K562 (cell line): ENCODE measurements at regions not wholly inside any gene's neighbourhood (a gene's known extent, or its start where the extent isn't known, plus 50 kb on each side); places are given as distances from the start of the nearest gene placed in this dataset.

Source experiments
- ATAC-seq: fragments of 200-7000 bp; cut with Tn5 transposase; 3 replicates; pipeline ENCODE4 v1.9.1; 2020; ENCODE audit warnings: moderate library complexity
- BruUV-seq: library from RNA; stranded (reverse); fragments of 400-500 nt; replicated peaks from 2 replicates; lab custom pipeline; 2021; lab: Mats Ljungman, UMichigan
- CTCF ChIA-PET: fragments of 300-600 bp; formaldehyde crosslinking; extraction: SDS; loops from one replicate; lab custom pipeline; 2021; ENCODE audit warnings: low intra/inter-chr PET ratio; lab: Yijun Ruan, JAX
- POLR2A ChIA-PET: fragments of 300-600, 350-650 bp; sonication (Branson Sonifier 250); formaldehyde crosslinking; extraction: SDS; loops from one replicate; lab custom pipeline; 2021; ENCODE audit warnings: antibody characterized with exemption, inconsistent platforms; lab: Yijun Ruan, JAX
- DNase-seq, 4 experiments: peaks; one replicate each; pipeline versions ENCODE4 v3.0.0 to v3.0.0-alpha.2; 2011 to 2018; ENCODE audit warnings: low spot score in 3 of 4, mixed read lengths in 3 of 4; ENCODE audit errors: extremely low read depth in 1 of 4
- FAIRE-seq: peaks from 2 replicates; lab custom pipeline; 2011; peaks lifted over from hg19 to GRCh38; lab: Jason Lieb, UNC
- H2AFZ ChIP-seq: 2 replicates; pipeline ENCODE4 v1.6.0; 2011; ENCODE audit warnings: low read depth, low read length, control low read depth, inconsistent platforms
- H3K27ac ChIP-seq: fragments of 200-600 bp; 3 replicates; pipeline ENCODE4 v1.8.0; 2011; ENCODE audit warnings: low read depth, mild to moderate bottlenecking, control low read depth, inconsistent platforms, low read length, moderate library complexity, mixed read lengths; ENCODE audit errors: extremely low read depth
- H3K27me3 ChIP-seq, 2 experiments: fragments of 300-600 bp in 1 of 2; 2 replicates in 1 of 2; 3 replicates in 1 of 2; pipeline versions ENCODE4 v1.6.0 to v1.8.0; 2011; ENCODE audit warnings: inconsistent platforms in 2 of 2, low read length in 2 of 2, mild to moderate bottlenecking in 1 of 2, mixed read lengths in 1 of 2, moderate library complexity in 1 of 2; ENCODE audit not compliant: control insufficient read depth in 2 of 2, insufficient read depth in 2 of 2
- H3K36me3 ChIP-seq: fragments of 300-600 bp; 3 replicates; pipeline ENCODE4 v1.8.0; 2011; ENCODE audit warnings: mild to moderate bottlenecking, low read length, inconsistent platforms; ENCODE audit not compliant: control insufficient read depth, insufficient read depth
- H3K4me1 ChIP-seq, 2 experiments: fragments of 200-600 bp in 1 of 2; replicated peaks in 1 of 2; 2 replicates in 1 of 2; 3 replicates in 1 of 2; pipeline versions ENCODE4 v1.5.1 to v1.8.0; 2011; ENCODE audit warnings: inconsistent platforms in 2 of 2, low read length in 2 of 2, mild to moderate bottlenecking in 1 of 2, mixed read lengths in 1 of 2, moderate library complexity in 1 of 2; ENCODE audit not compliant: control insufficient read depth in 2 of 2, insufficient read depth in 2 of 2
- H3K4me2 ChIP-seq: 2 replicates; pipeline ENCODE4 v1.6.1; 2011; ENCODE audit warnings: low read length, control low read depth, inconsistent platforms, mixed read lengths; ENCODE audit not compliant: insufficient read depth
- H3K4me3 ChIP-seq: fragments of 200-600 bp; sonication (generic), shearing (Covaris generic); 2 replicates; pipeline ENCODE4 v1.5.1; 2016; ENCODE audit warnings: control low read depth, inconsistent platforms
- H3K79me2 ChIP-seq: fragments of 200-600 bp; 3 replicates; pipeline ENCODE4 v1.8.0; 2011; ENCODE audit warnings: low read length, inconsistent platforms; ENCODE audit not compliant: control insufficient read depth, insufficient read depth
- H3K9ac ChIP-seq, 2 experiments: 2 replicates each; pipeline versions ENCODE4 v1.6.0 to v1.6.1; 2011; ENCODE audit warnings: low read depth in 2 of 2, low read length in 2 of 2, control low read depth in 1 of 2, inconsistent platforms in 1 of 2, mild to moderate bottlenecking in 1 of 2, mixed read lengths in 1 of 2; ENCODE audit not compliant: insufficient read depth in 1 of 2
- H3K9me1 ChIP-seq: one replicate; pipeline ENCODE4 v1.6.0; 2011; ENCODE audit warnings: inconsistent platforms, mild to moderate bottlenecking, low read length, moderate library complexity; ENCODE audit not compliant: control insufficient read depth, insufficient read depth
- H3K9me3 ChIP-seq: replicated peaks from 2 replicates; pipeline ENCODE4 v1.5.1; 2011; ENCODE audit warnings: low read depth, low read length, inconsistent platforms; ENCODE audit not compliant: control insufficient read depth, insufficient read depth
- H4K20me1 ChIP-seq: replicated peaks from 2 replicates; pipeline ENCODE4 v1.6.1; 2011; ENCODE audit warnings: low read length, inconsistent platforms, mixed read lengths; ENCODE audit not compliant: control insufficient read depth, insufficient read depth
- PHF21A ChIP-seq: fragments of 450-650 bp; IDR thresholded peaks from 2 replicates; pipeline ENCODE4 v1.6.1; 2017; ENCODE audit warnings: low read depth, borderline replicate concordance
- PHF8 ChIP-seq: fragments of 200-600 bp; sonication (generic); IDR thresholded peaks from 2 replicates; pipeline ENCODE4 v1.6.1; 2012; ENCODE audit warnings: mixed run types, mild to moderate bottlenecking, inconsistent platforms, low read length, moderate library complexity, borderline replicate concordance
- POU5F1 ChIP-seq: fragments of 150-350 bp; IDR thresholded peaks from 2 replicates; pipeline ENCODE4 v1.6.1; 2014; ENCODE audit warnings: borderline replicate concordance, low read length, low read depth, mild to moderate bottlenecking; ENCODE audit not compliant: partially characterized antibody
- SAFB2 ChIP-seq: fragments of 200-400 bp; formaldehyde crosslinking; IDR thresholded peaks from 2 replicates; pipeline ENCODE4 v1.6.1; 2018; ENCODE audit warnings: borderline replicate concordance, low read length, low read depth, moderate library complexity; ENCODE audit not compliant: severe bottlenecking
- TBP ChIP-seq: optimal IDR thresholded peaks from 2 replicates; pipeline ENCODE3; 2011; ENCODE audit warnings: low read depth, low read length, improper control_type of control experiment
- ZNF24 ChIP-seq: fragments of 450-650 bp; IDR thresholded peaks from 2 replicates; pipeline ENCODE4 v1.6.1; 2016
- ZNF280A ChIP-seq: fragments of 450-650 bp; IDR thresholded peaks from 2 replicates; pipeline ENCODE4 v1.6.1; 2018; ENCODE audit warnings: mild to moderate bottlenecking, low read depth; ENCODE audit not compliant: partially characterized antibody
- ZNF311 ChIP-seq: fragments of 250-450 bp; sonication (Bioruptor Pico); IDR thresholded peaks from 2 replicates; pipeline ENCODE4 v1.4.0; 2020; ENCODE audit warnings: mild to moderate bottlenecking, moderate library complexity
- ZNF695 ChIP-seq: fragments of 450-650 bp; formaldehyde crosslinking; IDR thresholded peaks from 2 replicates; pipeline ENCODE4 v1.4.0; 2020; ENCODE audit warnings: mild to moderate bottlenecking, moderate library complexity
- ZNF717 ChIP-seq: fragments of 250-450 bp; sonication (Bioruptor Pico); IDR thresholded peaks from 2 replicates; pipeline ENCODE4 v1.5.0; 2021
- ZNF76 ChIP-seq: fragments of 250-450 bp; sonication (Bioruptor Pico); IDR thresholded peaks from 2 replicates; pipeline ENCODE4 v1.4.0; 2020; ENCODE audit warnings: mild to moderate bottlenecking, moderate library complexity, borderline replicate concordance
- in situ Hi-C: fragments of 300-500 bp; cut with MboI; formaldehyde crosslinking; loops from 4 replicates; pipeline ENCODE4 v1.15.0; 2018; ENCODE audit warnings: inconsistent platforms, mixed read lengths
- intact Hi-C: fragments of 100-400 bp; cut with micrococcal nuclease; formaldehyde crosslinking; loops from 2 replicates; pipeline ENCODE4 v1.14.2; 2022
- TF ChIP-seq, protein P1 (sequence below): fragments of 450-650 bp; IDR thresholded peaks from one replicate; pipeline ENCODE4 v1.6.1; 2018; ENCODE audit warnings: mild to moderate bottlenecking, moderate library complexity; ENCODE audit not compliant: partially characterized antibody
- TF ChIP-seq, protein P2 (sequence below), 3 experiments: fragments of 200-800 bp in 1 of 3; sonication (Bioruptor generic) in 1 of 3; sonication (generic) in 1 of 3; formaldehyde crosslinking in 1 of 3; IDR thresholded peaks; 2 replicates each; pipeline versions ENCODE4 v1.6.1 to v1.8.0; 2016 to 2022; ENCODE audit warnings: mild to moderate bottlenecking in 2 of 3, missing compliant biosample characterization in 2 of 3, missing genetic modification characterization in 2 of 3, missing genetic modification reagents in 1 of 3
- TF ChIP-seq, protein P3 (sequence below): fragments of 250-450 bp; sonication (Bioruptor Pico); IDR thresholded peaks from 2 replicates; pipeline ENCODE4 v1.8.0; 2022; ENCODE audit warnings: moderate library complexity, mild to moderate bottlenecking, inconsistent platforms

- Histone ChIP-seq H2AFZ (no peak overlapping the region), H3K9me1 (no peaks in the 10 kb centered on the region), H3K4me3 (no peak overlapping the region), H3K9ac (no peak overlapping the region), H3K4me1 (no peaks in the 10 kb centered on the region)
- CTCF ChIA-PET = no interaction called here
- no peak for DNase-seq
- TF ChIP-seq POU5F1 = no peak
- TF ChIP-seq, protein P1, sequence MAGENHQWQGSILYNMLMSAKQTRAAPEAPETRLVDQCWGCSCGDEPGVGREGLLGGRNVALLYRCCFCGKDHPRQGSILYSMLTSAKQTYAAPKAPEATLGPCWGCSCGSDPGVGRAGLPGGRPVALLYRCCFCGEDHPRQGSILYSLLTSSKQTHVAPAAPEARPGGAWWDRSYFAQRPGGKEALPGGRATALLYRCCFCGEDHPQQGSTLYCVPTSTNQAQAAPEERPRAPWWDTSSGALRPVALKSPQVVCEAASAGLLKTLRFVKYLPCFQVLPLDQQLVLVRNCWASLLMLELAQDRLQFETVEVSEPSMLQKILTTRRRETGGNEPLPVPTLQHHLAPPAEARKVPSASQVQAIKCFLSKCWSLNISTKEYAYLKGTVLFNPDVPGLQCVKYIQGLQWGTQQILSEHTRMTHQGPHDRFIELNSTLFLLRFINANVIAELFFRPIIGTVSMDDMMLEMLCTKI = no peak
- no peak for TF ChIP-seq ZNF717 (CRISPR knock-in tag)
- no peak for TF ChIP-seq TBP
- TF ChIP-seq ZNF24 = no peak
- TF ChIP-seq ZNF76 (CRISPR knock-in tag) = no peak
- no peak for TF ChIP-seq ZNF280A
- TF ChIP-seq, protein P2, sequence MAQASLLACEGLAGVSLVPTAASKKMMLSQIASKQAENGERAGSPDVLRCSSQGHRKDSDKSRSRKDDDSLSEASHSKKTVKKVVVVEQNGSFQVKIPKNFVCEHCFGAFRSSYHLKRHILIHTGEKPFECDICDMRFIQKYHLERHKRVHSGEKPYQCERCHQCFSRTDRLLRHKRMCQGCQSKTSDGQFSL (CRISPR knock-in tag; IDR thresholded peaks at IDR 0.05) = no peak
- TF ChIP-seq, protein P2 (tag; IDR thresholded peaks at IDR 0.05) = no peak
- no peak for TF ChIP-seq SAFB2
- TF ChIP-seq PHF21A = no peak
- no peak for TF ChIP-seq PHF8
- TF ChIP-seq ZNF695 = no peak
- TF ChIP-seq ZNF311 (CRISPR knock-in tag) = no peak
- TF ChIP-seq, protein P3, sequence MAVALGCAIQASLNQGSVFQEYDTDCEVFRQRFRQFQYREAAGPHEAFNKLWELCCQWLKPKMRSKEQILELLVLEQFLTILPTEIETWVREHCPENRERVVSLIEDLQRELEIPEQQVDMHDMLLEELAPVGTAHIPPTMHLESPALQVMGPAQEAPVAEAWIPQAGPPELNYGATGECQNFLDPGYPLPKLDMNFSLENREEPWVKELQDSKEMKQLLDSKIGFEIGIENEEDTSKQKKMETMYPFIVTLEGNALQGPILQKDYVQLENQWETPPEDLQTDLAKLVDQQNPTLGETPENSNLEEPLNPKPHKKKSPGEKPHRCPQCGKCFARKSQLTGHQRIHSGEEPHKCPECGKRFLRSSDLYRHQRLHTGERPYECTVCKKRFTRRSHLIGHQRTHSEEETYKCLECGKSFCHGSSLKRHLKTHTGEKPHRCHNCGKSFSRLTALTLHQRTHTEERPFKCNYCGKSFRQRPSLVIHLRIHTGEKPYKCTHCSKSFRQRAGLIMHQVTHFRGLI = no peak
- TF ChIP-seq, all 486 proteins: peak for 0
- no TSS peak for BruUV-seq
- POLR2A ChIA-PET = no interaction called here
- intact Hi-C loops = no loop called here
- no peaks in the 10 kb centered on the region for H3K79me2 ChIP-seq
- no peaks in the 10 kb centered on the region for H3K9me3 ChIP-seq
- H3K27ac ChIP-seq = no peak overlapping the region
- H4K20me1 ChIP-seq = no peaks in the 10 kb centered on the region
- FAIRE-seq (no peak), ATAC-seq (no peak)
- no peak overlapping the region for H3K4me2 ChIP-seq
- in situ Hi-C loops = no loop called here
- H3K27me3 ChIP-seq = no peaks in the 10 kb centered on the region
- no peaks in the 10 kb centered on the region for H3K36me3 ChIP-seq
Observed at GRCh38 chr6:86440608-86441007, 496.7 kb upstream of the HTR1E start.
